ENCODE measurements at regions not wholly inside any gene's neighbourhood (a gene's known extent, or its start where the extent isn't known, plus 50 kb on each side); places are given as distances from the start of the nearest gene placed in this dataset.

DNA sequence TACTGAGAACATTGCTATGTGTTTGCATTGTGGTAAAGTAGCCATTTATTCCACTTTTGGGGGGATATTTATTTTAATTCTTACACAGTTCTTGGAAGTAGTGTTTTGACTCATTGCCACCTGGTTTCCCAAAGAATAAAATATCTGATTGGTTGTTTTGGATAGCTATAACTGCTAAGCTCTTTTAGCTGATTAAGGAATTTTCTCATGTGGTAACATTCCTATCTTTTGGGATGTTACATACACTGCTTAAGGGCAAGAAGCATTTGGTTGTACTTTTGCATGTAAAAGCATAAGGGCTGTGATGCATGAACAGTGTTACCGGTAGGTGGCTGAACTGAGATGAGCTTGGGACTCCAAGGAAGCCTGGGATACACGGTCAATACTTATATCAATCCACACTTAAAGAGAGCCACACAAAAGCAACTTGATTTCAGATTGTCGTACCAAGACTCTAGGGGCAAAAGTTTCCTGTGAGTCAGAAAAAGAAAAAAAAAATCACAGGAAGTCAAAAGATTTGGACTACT, 71.4 kb upstream of the PRKD1 start:
- no peaks in the 10 kb centered on the region for H3K27me3 ChIP-seq
- no peaks in the 10 kb centered on the region for H3K36me3 ChIP-seq
- H3K27ac ChIP-seq (replicated peaks in 1 of 4): no peak overlapping the region
- no peak for DNase-seq (ENCODE audit: extremely low spot score)
- 56% methylated on average over 3 of the region's 3 CpGs for WGBS
- H3K4me1 ChIP-seq: no peaks in the 10 kb centered on the region
- H3K4me3 ChIP-seq: no peak overlapping the region
- intact Hi-C loops (cut with DNase I): no loop called here
- TF ChIP-seq POLR2AphosphoS5 (IDR thresholded peaks at IDR 0.05) (no peak), EP300 (IDR thresholded peaks at IDR 0.05) (no peak), POLR2A (IDR thresholded peaks at IDR 0.05; ENCODE audit: low read depth) (no peak)
- TF ChIP-seq, protein P1, sequence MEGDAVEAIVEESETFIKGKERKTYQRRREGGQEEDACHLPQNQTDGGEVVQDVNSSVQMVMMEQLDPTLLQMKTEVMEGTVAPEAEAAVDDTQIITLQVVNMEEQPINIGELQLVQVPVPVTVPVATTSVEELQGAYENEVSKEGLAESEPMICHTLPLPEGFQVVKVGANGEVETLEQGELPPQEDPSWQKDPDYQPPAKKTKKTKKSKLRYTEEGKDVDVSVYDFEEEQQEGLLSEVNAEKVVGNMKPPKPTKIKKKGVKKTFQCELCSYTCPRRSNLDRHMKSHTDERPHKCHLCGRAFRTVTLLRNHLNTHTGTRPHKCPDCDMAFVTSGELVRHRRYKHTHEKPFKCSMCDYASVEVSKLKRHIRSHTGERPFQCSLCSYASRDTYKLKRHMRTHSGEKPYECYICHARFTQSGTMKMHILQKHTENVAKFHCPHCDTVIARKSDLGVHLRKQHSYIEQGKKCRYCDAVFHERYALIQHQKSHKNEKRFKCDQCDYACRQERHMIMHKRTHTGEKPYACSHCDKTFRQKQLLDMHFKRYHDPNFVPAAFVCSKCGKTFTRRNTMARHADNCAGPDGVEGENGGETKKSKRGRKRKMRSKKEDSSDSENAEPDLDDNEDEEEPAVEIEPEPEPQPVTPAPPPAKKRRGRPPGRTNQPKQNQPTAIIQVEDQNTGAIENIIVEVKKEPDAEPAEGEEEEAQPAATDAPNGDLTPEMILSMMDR (IDR thresholded peaks at IDR 0.05): no peak
- no peaks in the 10 kb centered on the region for H3K9me3 ChIP-seq

DNA sequence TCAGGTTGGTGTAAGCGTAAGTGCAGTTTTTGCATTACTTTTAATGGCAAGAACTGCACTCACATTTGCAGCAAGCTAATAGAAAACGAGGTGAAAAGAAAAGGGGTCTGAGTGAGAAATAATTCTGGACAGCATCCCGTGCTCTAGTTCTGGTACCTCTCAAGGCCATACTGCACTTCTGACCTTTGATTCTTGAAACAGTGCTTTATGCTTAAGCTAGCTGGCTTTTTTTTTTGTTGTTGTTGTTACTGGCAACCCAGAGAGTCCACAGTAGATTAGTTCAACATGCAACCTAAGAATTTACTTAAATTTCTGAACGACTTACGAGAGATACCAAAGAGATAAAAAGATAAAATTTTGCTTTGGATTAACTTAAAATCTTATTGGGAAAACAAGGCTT, 75.2 kb upstream of the PRKD1 start:
- no peak overlapping the region for H3K4me3 ChIP-seq
- no peaks in the 10 kb centered on the region for H3K27me3 ChIP-seq
- TF ChIP-seq, protein P1 (IDR thresholded peaks at IDR 0.05): no peak
- TF ChIP-seq POLR2A (IDR thresholded peaks at IDR 0.05; ENCODE audit: low read depth): no peak
- TF ChIP-seq POLR2AphosphoS5 (IDR thresholded peaks at IDR 0.05): no peak
- no peak for TF ChIP-seq EP300 (IDR thresholded peaks at IDR 0.05)
- no peak overlapping the region for H3K27ac ChIP-seq (replicated peaks in 1 of 4)
- H3K36me3 ChIP-seq: no peaks in the 10 kb centered on the region
- peaks cover 0 to 3% (median 1%) of the 10 kb centered on the region in 4 donors for H3K4me1 ChIP-seq
- intact Hi-C loops (cut with DNase I): loop anchor here (5.0 kb wide), 1 partner anchor 214 kb away; no protein-coding TSS in a partner anchor
- 71% methylated on average over 5 of the region's 5 CpGs for WGBS
- no peak for DNase-seq (ENCODE audit: extremely low spot score)
- H3K9me3 ChIP-seq: no peaks in the 10 kb centered on the region

DNA sequence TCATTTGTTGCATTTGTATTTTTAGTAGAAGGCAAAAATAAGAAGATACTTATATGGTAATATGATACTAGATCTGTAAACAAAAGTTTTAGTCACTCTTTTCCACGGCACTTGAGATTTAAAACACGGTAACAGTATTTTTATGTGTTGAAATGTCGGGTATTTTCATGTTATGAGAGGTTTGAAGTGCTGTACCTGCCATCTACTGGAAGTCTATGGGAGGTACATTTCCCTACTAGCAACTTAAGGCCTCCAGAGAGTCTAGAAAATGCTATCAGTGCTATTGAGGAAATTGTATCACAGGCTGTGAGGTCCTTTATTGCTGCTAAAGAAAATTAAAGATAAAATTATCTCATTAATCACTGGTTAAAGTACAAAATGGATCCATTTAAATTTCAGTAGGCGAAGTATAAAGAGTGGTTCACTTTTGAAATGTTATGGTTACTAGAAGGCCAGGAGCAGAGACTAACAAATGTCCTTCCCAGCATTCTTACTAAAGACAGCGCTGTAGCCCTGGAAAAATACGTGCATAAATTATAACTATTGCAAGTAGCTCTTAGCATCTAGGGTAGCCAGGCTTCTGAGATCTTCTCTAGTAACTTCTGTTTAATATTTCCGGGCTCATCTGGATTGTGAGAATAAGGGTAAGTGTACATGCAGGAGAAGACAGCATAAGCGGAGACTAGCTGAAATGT, 77.6 kb upstream of the PRKD1 start:
- TF ChIP-seq POLR2A (IDR thresholded peaks at IDR 0.05; ENCODE audit: low read depth): no peak
- TF ChIP-seq, protein P1 (IDR thresholded peaks at IDR 0.05): peak; percentile 76 to 82 (median 80)
- no peaks in the 10 kb centered on the region for H3K27me3 ChIP-seq
- no peaks in the 10 kb centered on the region for H3K36me3 ChIP-seq
- WGBS: 50% methylated on average over 8 of the region's 8 CpGs
- DNase-seq (ENCODE audit: extremely low spot score): no peak
- no peak overlapping the region for H3K27ac ChIP-seq (replicated peaks in 1 of 4)
- no peaks in the 10 kb centered on the region for H3K9me3 ChIP-seq
- no peak overlapping the region for H3K4me3 ChIP-seq
- peaks cover 0 to 3% (median 1%) of the 10 kb centered on the region in 4 donors for H3K4me1 ChIP-seq
- intact Hi-C loops (cut with DNase I): loop anchor here (1.0 to 5.0 kb wide), 2 partner anchors 267 to 456 kb away; no protein-coding TSS in a partner anchor

DNA sequence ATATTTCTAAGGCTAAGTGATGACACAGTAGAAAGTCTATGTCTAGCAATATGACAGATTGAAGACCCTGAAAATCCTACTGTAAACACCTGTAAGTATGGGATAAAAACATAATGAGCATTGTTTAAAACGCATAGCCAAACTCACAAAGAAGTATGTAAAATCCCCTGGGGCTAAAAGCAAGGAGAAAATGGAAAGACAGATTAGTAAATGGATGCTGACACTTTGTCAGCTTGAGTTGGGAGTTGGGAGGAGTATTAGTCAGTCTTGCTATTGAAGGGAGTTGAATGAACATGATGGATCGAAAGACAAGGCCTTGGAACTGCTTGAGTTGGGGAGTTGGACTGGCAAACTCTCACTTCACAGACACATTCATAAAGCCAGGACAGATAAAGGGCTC, 79.0 kb upstream of the PRKD1 start:
- no peak overlapping the region for H3K27ac ChIP-seq (replicated peaks in 1 of 4)
- no peak for DNase-seq (ENCODE audit: extremely low spot score)
- no peaks in the 10 kb centered on the region for H3K27me3 ChIP-seq
- no peaks in the 10 kb centered on the region for H3K9me3 ChIP-seq
- H3K4me1 ChIP-seq: peaks cover 0 to 3% (median 1%) of the 10 kb centered on the region in 4 donors
- H3K4me3 ChIP-seq: no peak overlapping the region
- 64% methylated on average over 2 of the region's 2 CpGs for WGBS
- no peak for TF ChIP-seq POLR2A (IDR thresholded peaks at IDR 0.05; ENCODE audit: low read depth)
- TF ChIP-seq POLR2AphosphoS5 (IDR thresholded peaks at IDR 0.05): no peak
- TF ChIP-seq, protein P1 (IDR thresholded peaks at IDR 0.05): no peak
- no peak for TF ChIP-seq EP300 (IDR thresholded peaks at IDR 0.05)
- intact Hi-C loops (cut with DNase I): loop anchor here (5.0 kb wide), 1 partner anchor 266 kb away; no protein-coding TSS in a partner anchor
- H3K36me3 ChIP-seq: no peaks in the 10 kb centered on the region

All from esophagus muscularis mucosa (tissue), 4 donors.